Colonic mucosa (tissue), 4 donors: ENCODE measurements at regions not wholly inside any gene's neighbourhood (a gene's known extent, or its start where the extent isn't known, plus 50 kb on each side); places are given as distances from the start of the nearest gene placed in this dataset.

ENCODE experiments used
- DNase-seq: peaks from one replicate; pipeline ENCODE4 v3.0.0-alpha.2; 2020
- H3K27ac ChIP-seq: fragments of 200-600 bp; one replicate; pipeline ENCODE4 v1.8.0; 2021
- H3K27me3 ChIP-seq: fragments of 200-600 bp; one replicate; pipeline ENCODE4 v1.8.0; 2021
- H3K36me3 ChIP-seq: fragments of 200-600 bp; one replicate; pipeline ENCODE4 v1.8.0; 2021
- H3K4me1 ChIP-seq: fragments of 200-600 bp; one replicate; pipeline ENCODE4 v1.8.0; 2021; ENCODE audit warnings: mild to moderate bottlenecking
- H3K4me3 ChIP-seq: fragments of 200-600 bp; one replicate; pipeline ENCODE4 v1.8.0; 2021
- H3K9ac ChIP-seq, 2 donors: one replicate each; pipeline ENCODE4 v1.7.0; 2013; ENCODE audit warnings: control low read depth in 2 of 2, low read depth in 2 of 2, low read length in 2 of 2
- H3K9me3 ChIP-seq: fragments of 200-600 bp; one replicate; pipeline ENCODE4 v1.8.0; 2021
- CTCF ChIP-seq: fragments of 200-600 bp; IDR thresholded peaks from one replicate; pipeline ENCODE4 v1.8.0; 2022; ENCODE audit warnings: antibody characterized with exemption, mild to moderate bottlenecking
- intact Hi-C: fragments of 100-400 bp; cut with DNase I; formaldehyde crosslinking; loops from one replicate; pipeline ENCODE4 v1.14.1; 2022
- donor health status: healthy.
- donor health status: DM: no; HTN: no; CAD: no.
- donor health status: DM: no; HTN: no; CAD: no.

GRCh38 chr3:82568776-82569338 is 807.4 kb upstream of the GBE1 start:
- intact Hi-C loops, result no loop called here
- H3K9me3 ChIP-seq, result no peaks in the 10 kb centered on the region
- no peaks in the 10 kb centered on the region for H3K27me3 ChIP-seq
- no peak overlapping the region for H3K9ac ChIP-seq
- no peaks in the 10 kb centered on the region for H3K36me3 ChIP-seq
- H3K4me1 ChIP-seq, result no peaks in the 10 kb centered on the region
- no peak overlapping the region for H3K4me3 ChIP-seq
- DNase-seq, result no peak
- no peak for TF ChIP-seq CTCF
- no peak overlapping the region for H3K27ac ChIP-seq

- Histone ChIP-seq H3K9ac (no peak overlapping the region), H3K9me3 (no peaks in the 10 kb centered on the region), H3K27ac (no peak overlapping the region), H3K27me3 (no peaks in the 10 kb centered on the region), H3K4me1 (no peaks in the 10 kb centered on the region), H3K36me3 (no peaks in the 10 kb centered on the region), H3K4me3 (no peak overlapping the region)
- DNase-seq, result no peak
- no peak for TF ChIP-seq CTCF
- intact Hi-C loops, result no loop called here
Measured at GRCh38 chr3:82567029-82567600, 805.7 kb upstream of the GBE1 start.

GRCh38 chr3:82562896-82563295 is 801.5 kb upstream of the GBE1 start:
- no peak overlapping the region for H3K27ac ChIP-seq
- no peak overlapping the region for H3K4me3 ChIP-seq
- intact Hi-C loops, result no loop called here
- H3K9ac ChIP-seq, result no peak overlapping the region
- DNase-seq, result no peak
- no peak for TF ChIP-seq CTCF
- H3K4me1 ChIP-seq, result no peaks in the 10 kb centered on the region
- no peaks in the 10 kb centered on the region for H3K9me3 ChIP-seq
- no peaks in the 10 kb centered on the region for H3K27me3 ChIP-seq
- H3K36me3 ChIP-seq, result no peaks in the 10 kb centered on the region

- Histone ChIP-seq H3K9ac (no peak overlapping the region), H3K4me3 (no peak overlapping the region), H3K27me3 (no peaks in the 10 kb centered on the region), H3K4me1 (no peaks in the 10 kb centered on the region), H3K36me3 (no peaks in the 10 kb centered on the region), H3K27ac (no peak overlapping the region), H3K9me3 (no peaks in the 10 kb centered on the region)
- intact Hi-C loops, result no loop called here
- DNase-seq, result no peak
- TF ChIP-seq CTCF, result no peak
Measured at GRCh38 chr3:82561784-82562183, 800.3 kb upstream of the GBE1 start.

- H3K4me1 ChIP-seq, result no peaks in the 10 kb centered on the region
- no peak for TF ChIP-seq CTCF
- H3K36me3 ChIP-seq, result no peaks in the 10 kb centered on the region
- intact Hi-C loops, result no loop called here
- DNase-seq, result no peak
- H3K4me3 ChIP-seq, result no peak overlapping the region
- H3K9me3 ChIP-seq, result no peaks in the 10 kb centered on the region
- no peak overlapping the region for H3K9ac ChIP-seq
- no peaks in the 10 kb centered on the region for H3K27me3 ChIP-seq
- H3K27ac ChIP-seq, result no peak overlapping the region
Measured at GRCh38 chr3:82558081-82558480, 796.6 kb upstream of the GBE1 start.
